PC-3 (cell line): ENCODE measurements at regions not wholly inside any gene's neighbourhood (a gene's known extent, or its start where the extent isn't known, plus 50 kb on each side); places are given as distances from the start of the nearest gene placed in this dataset.

Experiments used
- CTCF ChIP-seq: fragments of 300-600 bp; sonication (generic); conservative IDR thresholded peaks from 2 replicates; pipeline ENCODE4 v1.5.1; 2017; ENCODE audit warnings: antibody characterized with exemption, low read depth, mild to moderate bottlenecking, low read length
- EZH2phosphoT487 ChIP-seq: fragments of 300-600 bp; sonication (generic); IDR thresholded peaks from 2 replicates; pipeline ENCODE4 v1.6.1; 2018; ENCODE audit warnings: mild to moderate bottlenecking, antibody characterized with exemption, low read length, borderline replicate concordance

- no peak for TF ChIP-seq CTCF
- TF ChIP-seq EZH2phosphoT487 = no peak
Measured at GRCh38 chr5:87570366-87570765, 157.6 kb upstream of the CCNH start.
